Right hindlimb (tissue), 1 donor: ENCODE measurements at regions not wholly inside any gene's neighbourhood (a gene's known extent, or its start where the extent isn't known, plus 50 kb on each side); places are given as distances from the start of the nearest gene placed in this dataset.
A peak's percentile ranks its signal among the peaks of the same experiment; 100 is the strongest.
"Not testable (repeated sequence)": the region's sequence is repeated elsewhere in the genome, so short reads cannot be mapped to it uniquely, and the experiment has no call there.

Experiments used
- DNase-seq: peaks from one replicate; pipeline ENCODE4 v3.0.0-alpha.2; 2018

DNA sequence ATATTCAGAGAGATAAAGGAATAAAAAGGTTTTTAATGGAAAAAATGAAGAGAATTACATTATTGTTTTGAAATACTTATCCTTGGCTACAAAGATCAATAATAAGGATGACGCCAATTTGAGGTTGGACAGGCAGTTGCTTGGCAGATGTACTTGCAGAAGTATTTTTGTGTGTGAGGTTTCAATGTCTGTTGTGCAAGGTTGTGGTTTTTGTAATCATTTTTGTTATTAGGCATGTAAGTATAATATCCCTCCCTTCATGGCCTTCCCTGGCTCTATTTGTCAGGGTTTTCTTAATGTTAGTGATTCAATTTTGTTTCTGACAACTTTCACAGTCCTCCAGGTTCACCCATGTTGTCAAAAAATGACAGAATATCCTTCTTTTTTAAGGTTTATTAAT lies 105.9 kb downstream of the OTOL1 start:
- DNase-seq: no peak

DNA sequence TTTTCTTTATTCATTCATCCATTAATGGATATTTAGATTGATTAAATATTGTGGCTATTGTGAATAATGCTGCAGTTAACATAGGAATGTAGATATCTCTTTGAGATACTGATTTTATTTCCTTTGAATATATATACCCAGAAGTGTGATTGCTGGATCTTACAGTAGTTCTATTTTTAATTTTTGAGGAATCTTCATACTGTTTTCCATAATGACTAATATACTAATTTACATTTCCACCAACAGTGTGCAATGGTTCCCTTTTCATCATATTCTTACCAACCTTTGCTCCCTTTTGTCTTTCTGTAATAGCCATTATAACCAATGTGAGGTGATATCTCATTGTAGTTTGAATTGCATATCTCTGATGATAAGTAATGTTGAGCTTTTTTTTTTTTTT lies 106.3 kb downstream of the OTOL1 start:
- no peak for DNase-seq

DNA sequence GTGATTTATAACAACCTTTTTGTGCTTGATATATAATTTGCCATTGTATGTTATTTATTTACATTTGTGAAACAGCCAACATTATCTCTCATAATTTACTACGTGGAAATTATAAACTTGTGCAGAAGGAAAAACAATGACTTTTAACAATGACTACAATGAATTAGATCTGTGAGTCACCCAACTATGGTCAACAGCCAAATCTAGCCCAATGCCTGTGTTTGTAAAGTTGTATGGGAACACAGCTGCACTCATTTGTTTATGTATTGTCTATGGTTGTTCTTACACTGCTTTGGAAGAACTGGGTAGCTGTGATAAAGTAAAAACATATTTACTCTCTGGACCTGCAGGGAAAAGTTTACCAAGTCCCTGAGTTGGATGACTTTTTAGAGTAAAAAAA lies 110.4 kb downstream of the OTOL1 start:
- DNase-seq: no peak

DNA sequence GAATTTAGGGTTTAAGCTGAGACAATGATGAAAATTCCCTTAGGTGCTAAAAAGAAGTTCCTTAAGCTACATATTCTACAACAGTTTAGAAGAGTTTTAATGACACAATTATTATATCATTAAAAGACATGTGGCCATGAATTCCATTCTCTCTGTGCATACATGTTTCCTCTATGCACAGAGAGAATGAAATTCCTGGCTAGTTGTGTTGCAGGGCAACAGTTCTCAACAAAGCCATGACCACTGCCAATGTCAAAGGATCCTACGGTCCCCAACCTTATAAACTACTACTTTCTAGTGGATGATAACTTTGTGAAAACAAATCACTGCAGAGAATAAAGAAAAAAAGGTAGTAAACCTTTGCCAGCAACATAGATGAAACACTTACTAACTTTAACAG lies 122.7 kb downstream of the OTOL1 start:
- no peak for DNase-seq

DNA sequence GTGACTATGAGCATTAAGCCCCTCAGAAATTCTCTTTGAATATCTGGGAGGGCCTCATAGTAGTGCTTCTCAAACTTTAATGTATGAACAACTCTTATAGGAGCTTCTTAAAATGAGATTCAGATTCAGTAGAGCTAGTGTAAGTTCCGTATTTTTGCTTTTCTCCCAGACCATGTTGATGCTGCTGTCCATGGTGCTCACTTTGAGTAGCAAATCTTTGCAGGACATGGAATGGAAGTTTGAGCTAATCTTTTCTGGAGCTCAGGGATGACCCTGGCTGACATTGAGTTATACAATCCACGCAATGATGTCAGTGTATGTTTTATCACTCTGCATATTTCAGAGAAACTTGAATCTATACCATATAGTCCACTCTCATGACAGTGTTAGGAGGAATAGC lies 134.2 kb downstream of the OTOL1 start:
- peak; percentile 25 for DNase-seq

DNA sequence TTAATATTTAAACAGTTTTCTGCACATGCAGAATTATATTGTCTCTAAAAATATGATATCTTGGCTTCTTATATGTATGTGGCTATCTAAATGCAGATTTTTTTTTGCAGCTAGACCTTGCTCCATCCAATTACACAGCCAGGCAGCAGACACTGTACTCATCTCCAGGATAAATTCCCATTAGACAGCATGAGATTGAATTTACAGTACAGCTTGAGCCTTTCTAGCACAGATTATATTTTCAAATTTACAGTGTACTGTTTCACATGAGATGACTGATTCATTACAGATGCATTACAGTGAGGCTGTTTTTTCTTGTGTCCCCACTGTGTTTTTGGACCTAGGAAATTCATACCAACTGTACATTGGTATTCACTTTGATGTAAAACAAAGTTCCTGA lies 134.9 kb downstream of the OTOL1 start:
- DNase-seq: no peak

GRCh38 chr3:161637559-161637958 lies 141.0 kb downstream of the OTOL1 start:
- no peak for DNase-seq

GRCh38 chr3:161639095-161639494 lies 142.5 kb downstream of the OTOL1 start:
- not testable (repeated sequence) for DNase-seq

DNA sequence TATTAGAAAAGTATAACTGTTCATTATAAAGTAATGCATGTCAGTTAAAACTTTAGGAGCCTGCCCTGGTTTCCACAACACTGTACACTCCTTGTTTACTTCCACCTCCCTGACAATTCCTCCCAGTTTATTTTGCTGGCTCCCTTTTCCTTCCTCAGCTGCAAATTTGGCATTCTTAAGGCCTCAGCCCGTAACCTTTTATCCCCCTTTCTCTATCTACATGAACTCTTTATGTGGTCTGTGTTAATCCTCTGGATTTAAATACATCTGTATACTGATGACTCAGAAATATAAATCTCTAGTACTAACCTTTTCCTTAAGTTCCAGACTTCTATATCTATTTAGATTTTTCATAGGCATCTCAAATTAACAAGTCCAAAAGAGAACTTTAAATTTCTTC lies 143.6 kb downstream of the OTOL1 start:
- DNase-seq: no peak

GRCh38 chr3:161641287-161641686 lies 144.7 kb downstream of the OTOL1 start:
- DNase-seq: no peak

GRCh38 chr3:161644891-161645635 lies 148.5 kb downstream of the OTOL1 start:
- peak; percentile 67 for DNase-seq

DNA sequence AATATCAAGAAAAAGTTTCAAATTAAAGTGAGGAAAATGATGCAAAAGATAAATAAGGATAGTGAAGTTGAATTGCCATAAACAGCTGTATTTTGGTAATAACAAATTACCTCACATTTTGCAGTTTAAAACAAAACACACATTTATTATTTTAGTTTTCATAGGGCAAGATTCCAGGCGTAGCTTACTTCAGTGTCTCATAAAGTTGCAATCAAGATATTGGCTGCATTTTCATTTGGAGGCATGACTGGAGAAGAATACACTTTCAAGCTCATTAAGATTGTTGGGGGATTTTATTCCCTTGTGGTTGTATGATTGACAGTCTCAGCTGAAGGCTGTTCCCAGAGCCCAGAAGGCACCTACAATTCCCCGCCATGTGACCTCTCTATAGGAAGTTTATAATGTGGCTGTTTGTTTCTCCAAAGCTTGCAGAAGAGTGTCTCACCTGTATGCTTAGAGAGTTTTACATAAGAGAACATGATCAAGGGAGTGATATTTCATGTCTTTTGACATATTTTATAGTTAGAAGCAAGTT lies 151.4 kb downstream of the OTOL1 start:
- no peak for DNase-seq

DNA sequence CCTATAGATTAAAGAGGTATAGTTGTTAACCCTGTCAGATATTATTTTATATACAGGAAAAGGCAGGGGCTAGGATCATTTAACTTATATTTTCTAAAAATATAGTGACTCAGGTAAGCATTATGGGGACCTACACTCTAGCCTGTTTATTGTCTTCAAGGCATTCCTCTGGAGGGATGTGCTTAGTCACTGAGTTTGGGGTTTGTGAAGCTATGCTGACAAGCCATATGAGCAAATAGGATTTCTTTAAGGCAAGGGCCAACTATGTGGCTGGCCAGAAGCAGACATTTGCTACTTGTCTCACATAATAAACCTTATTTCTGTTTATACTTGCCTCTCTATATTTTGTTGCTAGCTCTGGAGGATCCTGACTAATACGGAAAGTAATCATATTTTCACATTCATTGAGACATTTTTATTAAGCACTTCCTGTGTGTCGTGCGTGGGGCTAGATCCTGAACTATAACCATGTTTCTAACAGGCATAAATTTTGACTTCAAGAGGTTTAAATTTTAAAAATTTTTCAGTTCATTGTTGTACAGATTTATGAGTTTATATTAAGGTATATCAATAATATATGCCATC lies 153.4 kb downstream of the OTOL1 start:
- DNase-seq: no peak

DNA sequence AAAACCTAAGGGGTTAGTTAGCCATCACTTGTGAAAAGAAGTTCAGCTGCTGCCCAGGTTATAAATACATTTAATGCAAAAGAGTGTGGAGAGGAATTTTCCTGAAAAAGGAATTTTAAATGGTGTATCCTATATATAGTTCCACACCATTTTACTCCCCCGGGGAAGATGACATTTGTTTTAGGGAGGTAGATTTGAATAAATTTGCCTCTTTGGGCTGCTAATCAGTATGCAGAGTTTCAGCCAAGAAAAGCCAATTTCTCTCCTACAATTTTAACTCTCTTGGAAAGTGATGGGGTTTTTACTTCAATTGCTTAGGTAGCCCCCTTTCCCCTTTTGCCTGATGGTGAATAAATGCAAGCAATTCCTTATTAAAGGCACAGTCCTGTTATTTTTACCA lies 161.2 kb downstream of the OTOL1 start:
- no peak for DNase-seq

GRCh38 chr3:161671141-161671540 lies 174.5 kb downstream of the OTOL1 start:
- no peak for DNase-seq

DNA sequence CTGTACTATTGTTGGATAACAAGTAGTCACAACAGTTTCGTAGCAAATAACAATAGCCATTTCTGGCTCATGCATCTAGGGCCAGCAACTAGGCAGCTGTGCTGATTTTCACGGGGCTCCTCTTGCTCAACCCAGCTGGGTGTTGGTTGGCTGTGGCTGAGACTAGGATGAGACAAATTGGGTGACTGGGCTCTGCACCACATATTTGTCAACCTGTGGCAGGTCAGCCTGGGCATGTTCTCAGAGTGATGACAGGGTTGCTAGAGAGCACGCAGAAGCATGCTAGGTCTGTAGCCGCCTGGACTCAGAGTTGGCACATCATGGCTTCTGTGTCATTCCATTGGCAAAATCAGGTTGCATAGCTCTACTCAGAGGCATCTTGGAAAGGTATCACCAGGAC lies 175.9 kb downstream of the OTOL1 start:
- peak; percentile 19 for DNase-seq

DNA sequence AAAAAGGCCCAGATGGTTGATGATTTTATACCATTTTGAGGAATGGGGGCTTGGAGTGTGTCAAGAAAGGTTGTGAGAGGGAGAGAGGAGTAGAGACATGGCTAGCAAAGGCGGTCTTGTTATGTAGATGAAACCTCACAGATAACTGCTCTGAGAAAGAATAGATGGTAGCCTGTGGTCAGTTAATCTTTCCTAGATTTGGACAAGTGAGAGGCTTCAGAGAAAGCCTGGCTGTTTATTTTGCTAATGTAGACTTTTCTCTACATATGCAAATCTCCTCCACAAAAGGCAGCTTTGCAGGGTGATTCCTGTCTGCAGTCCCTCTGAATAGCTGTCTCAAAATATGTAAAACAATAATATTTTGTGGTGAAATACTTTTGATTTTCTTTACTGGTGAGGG lies 177.3 kb downstream of the OTOL1 start:
- DNase-seq: no peak

DNA sequence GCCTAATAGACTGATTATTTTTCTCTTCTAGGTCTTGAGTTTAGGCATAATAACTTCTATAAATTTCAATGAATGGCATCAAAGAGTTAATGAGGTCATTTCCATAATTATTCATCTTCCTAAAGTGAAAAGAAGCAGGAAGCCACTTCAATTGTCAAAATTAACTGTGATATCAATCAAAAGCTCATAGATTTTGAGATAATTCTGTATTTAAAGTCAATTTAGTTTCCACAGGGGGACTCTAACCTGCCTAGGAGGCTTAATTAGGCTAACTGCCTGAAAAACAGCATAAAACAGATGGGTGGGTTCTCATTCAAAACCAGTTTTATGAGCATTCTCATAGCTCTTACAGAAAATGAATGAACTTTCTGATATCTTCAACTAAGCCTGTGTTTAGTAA lies 177.8 kb downstream of the OTOL1 start:
- no peak for DNase-seq

GRCh38 chr3:161681831-161682230 lies 185.2 kb downstream of the OTOL1 start:
- DNase-seq: not testable (repeated sequence)

DNA sequence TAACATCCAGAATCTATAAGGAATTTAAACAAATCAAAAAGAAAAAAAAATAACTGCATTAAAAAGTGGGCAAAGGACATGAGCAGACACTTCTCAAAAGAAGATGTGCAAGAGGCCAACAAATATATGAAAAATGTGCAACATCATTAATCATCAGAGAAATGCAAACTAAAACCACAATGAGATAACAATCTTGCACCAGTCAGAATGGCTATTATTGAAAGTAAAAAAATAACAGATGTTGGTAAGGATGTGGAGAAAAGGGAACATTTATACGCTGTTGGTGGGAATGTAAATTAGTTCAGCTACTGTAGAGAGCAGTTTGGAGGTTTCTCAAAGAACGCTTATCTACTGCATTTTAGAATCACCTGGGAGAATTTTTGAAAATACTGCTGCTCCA lies 186.1 kb downstream of the OTOL1 start:
- no peak for DNase-seq

DNA sequence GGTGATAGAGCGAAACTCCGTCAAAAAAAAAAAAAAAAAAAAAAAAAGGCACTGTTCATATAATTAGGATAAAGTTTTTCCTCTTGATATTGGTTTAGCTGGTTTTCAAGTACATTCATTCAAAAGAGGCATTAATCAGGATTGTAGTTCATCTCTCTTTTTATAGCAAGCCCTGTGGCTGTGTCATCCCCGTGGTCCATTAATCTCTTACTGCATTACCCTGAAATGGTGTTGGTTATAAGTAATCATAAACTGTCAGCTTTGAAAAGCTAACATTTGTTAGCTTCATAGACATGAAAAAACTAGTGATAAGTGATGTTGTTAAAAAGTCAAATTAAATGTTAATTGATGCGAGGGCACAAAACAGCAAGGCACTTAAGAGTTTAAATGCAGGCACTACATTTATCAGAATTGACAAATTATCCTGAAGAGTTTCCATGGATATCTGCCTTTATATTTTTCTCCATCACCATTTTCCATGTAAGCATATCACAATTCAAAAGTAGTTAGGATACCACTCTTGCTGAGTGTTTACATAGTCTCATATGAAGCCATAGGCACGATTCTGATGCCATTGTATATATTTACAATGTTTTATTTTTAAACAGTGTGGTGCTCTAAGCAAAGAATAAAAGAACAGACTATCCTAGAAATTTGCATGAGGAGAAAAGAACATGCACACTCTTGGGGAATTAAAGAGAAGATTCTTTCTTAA lies 193.1 kb downstream of the OTOL1 start:
- no peak for DNase-seq

- DNase-seq: no peak
These were observed 193.7 kb downstream of the OTOL1 start for GRCh38 chr3:161690299-161690620.

DNA sequence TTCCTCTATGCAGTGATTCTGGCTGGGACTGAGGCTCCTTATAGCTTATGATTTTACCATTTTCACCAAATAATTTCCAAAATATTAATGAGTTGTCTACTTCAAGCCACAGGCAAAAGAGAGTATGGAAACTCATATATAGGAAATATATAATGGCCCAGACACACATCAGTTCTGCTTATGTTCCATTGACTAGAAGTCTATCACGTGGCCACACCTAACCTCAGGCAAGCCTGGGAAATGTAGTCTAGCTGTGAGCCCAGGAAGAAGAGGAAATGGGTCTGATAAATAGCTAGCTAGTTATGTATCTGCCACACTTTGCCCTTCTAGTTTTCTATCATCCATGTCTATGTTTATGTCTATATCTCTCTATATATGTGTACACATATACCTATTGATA lies 195.1 kb downstream of the OTOL1 start:
- DNase-seq: no peak
